ENCODE measurements at regions not wholly inside any gene's neighbourhood (a gene's known extent, or its start where the extent isn't known, plus 50 kb on each side); places are given as distances from the start of the nearest gene placed in this dataset.
"Not testable (repeated sequence)": the region's sequence is repeated elsewhere in the genome, so short reads cannot be mapped to it uniquely, and the experiment has no call there.

DNA sequence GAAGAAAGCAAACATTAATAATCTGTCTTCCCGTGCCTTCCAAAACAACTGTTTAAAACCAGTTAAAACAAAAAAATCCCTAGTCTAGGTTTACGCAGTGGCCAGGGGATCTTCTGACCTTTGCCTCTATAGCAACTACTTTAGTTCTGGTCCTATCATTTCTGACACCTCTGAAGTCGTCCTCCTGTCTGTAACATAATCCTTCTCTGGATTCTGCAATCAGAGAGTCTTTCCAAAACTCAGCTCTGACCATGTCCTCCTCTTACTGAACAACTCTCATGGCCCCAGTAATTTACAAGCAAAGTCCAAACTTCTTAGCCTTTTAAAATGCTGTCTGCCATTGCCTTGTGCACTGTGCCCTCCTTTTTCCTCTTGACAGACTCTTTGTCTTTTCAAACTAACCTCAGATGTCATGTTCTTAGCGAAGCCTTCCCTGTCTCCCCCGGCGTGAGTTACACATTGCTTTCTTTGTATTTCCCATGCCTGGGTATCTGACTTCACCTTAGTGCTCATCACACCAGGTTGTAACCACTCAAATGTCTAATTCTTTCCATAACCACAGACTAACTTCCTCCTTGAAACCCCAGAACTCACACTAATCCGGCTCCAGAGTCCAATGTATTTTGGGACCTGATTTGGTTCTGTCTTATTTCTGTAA, 105.2 kb upstream of the BNIP2 start:
- H3K9me3 Mint-ChIP-seq, result no peaks in the 10 kb centered on the region
- no peaks in the 10 kb centered on the region for H3K36me3 Mint-ChIP-seq
- intact Hi-C loops (cut with micrococcal nuclease), result no loop called here
- H3K4me3 Mint-ChIP-seq, result no peak overlapping the region
- H3K27ac Mint-ChIP-seq, result peak overlapping the region; percentile 45
- no peak for DNase-seq
- CTCF ChIA-PET, result no interaction called here
- H3K4me1 Mint-ChIP-seq (ENCODE audit: low read depth), result peaks cover 58% of the 10 kb centered on the region
- H3K27me3 Mint-ChIP-seq, result no peaks in the 10 kb centered on the region
- POLR2A ChIA-PET, result no interaction called here

DNA sequence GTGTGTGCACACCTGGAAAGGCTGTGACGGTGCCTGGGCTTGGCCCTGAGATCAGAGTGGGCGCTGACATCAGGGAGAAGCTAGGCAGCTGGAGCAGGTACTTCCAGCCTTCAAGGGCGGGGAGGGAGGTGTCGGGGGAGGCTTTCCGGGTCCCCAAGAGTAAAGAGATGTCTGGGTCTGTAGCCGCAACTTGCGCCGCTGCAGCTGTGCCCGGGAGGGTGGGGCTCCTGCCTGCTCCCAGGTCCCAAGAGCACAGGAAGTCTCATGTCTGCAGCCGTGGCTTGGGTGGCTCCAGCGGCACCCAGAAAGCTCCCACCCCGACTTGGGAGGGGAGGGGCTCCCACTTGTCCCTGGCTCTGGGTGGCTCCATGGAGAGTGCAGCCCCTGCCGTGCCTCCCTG, 103.2 kb upstream of the BNIP2 start:
- H3K36me3 Mint-ChIP-seq, result no peaks in the 10 kb centered on the region
- no peaks in the 10 kb centered on the region for H3K27me3 Mint-ChIP-seq
- H3K4me1 Mint-ChIP-seq (ENCODE audit: low read depth), result peaks cover 51% of the 10 kb centered on the region
- ChIA-PET CTCF (no interaction called here), POLR2A (no interaction called here)
- H3K9me3 Mint-ChIP-seq, result no peaks in the 10 kb centered on the region
- H3K4me3 Mint-ChIP-seq, result no peak overlapping the region
- DNase-seq, result peak; percentile 32
- intact Hi-C loops (cut with micrococcal nuclease), result no loop called here
- H3K27ac Mint-ChIP-seq, result no peak overlapping the region

DNA sequence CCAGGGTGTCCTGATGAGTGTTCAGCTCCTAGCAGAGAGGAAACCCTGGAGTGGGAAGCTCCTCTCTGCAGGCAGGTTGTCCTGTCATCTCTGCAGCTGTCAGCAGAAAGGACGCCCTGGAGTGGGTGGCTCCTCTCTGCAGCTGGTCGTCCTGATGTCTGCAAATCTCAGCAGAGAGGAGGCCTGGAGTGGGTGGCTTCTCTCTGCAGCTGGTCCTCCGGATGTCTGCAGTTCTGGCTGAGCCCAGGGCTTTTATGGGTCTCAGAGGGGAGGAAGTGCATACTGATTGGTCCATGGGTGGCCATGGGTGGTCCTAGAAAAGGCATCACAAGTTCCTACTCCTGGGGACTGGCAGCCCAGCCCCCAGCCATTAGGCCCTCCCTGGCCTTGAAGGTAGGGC, 102.6 kb upstream of the BNIP2 start:
- peaks cover 46% of the 10 kb centered on the region for H3K4me1 Mint-ChIP-seq (ENCODE audit: low read depth)
- DNase-seq, result no peak
- no peak overlapping the region for H3K4me3 Mint-ChIP-seq
- ChIA-PET CTCF (no interaction called here), POLR2A (no interaction called here)
- H3K27ac Mint-ChIP-seq, result no peak overlapping the region
- no peaks in the 10 kb centered on the region for H3K36me3 Mint-ChIP-seq
- intact Hi-C loops (cut with micrococcal nuclease), result no loop called here
- H3K9me3 Mint-ChIP-seq, result no peaks in the 10 kb centered on the region
- H3K27me3 Mint-ChIP-seq, result no peaks in the 10 kb centered on the region

DNA sequence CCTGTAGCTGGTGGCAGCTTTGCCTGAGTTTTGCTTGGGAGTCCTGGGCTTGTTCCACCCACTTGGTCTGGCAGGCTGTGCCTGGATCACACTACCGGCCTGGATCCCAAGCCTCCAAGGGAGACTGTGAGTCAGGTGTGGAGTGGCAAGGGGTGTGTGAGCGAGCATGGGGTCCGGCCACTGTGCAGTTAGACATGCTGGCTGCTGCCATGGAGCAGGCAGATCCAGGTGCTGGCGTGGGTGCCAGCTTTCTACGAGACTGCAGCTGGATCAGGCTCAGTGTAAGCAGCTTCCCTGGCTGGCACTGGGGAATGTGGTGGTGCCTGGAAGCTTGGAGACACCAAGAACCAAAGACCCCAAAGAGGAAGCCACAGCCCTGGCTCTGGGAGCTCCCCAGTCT, 102.0 kb upstream of the BNIP2 start:
- ChIA-PET POLR2A (no interaction called here), CTCF (no interaction called here)
- Mint-ChIP-seq H3K36me3 (no peaks in the 10 kb centered on the region), H3K4me1 (ENCODE audit: low read depth) (peaks cover 46% of the 10 kb centered on the region), H3K9me3 (no peaks in the 10 kb centered on the region), H3K27me3 (no peaks in the 10 kb centered on the region), H3K27ac (no peak overlapping the region), H3K4me3 (no peak overlapping the region)
- intact Hi-C loops (cut with micrococcal nuclease), result no loop called here
- no peak for DNase-seq

DNA sequence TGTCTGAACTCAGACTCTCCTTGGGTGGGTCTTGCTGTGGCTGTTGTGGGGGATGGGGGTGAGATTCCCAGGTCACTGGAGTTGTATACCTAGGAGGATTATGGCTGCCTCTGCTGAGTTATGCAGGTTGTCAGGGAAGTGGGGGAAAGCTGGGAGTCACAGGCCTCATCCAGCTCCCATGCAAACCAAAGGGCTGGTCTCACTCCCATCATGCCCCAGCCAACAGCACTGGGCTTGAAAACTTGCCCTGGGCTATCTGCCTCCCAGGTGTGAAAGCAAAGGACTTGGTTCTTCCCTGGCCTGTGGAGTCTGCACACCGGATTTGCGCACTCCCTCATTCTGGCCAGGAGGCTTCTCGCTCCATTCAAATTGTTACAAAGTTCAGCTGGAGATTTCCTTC, 97.3 kb upstream of the BNIP2 start:
- POLR2A ChIA-PET; H3K4me3 Mint-ChIP-seq; H3K27me3 Mint-ChIP-seq; CTCF ChIA-PET; intact Hi-C loops (cut with micrococcal nuclease); DNase-seq; H3K9me3 Mint-ChIP-seq; H3K36me3 Mint-ChIP-seq; H3K27ac Mint-ChIP-seq: not testable (repeated sequence)
- H3K4me1 Mint-ChIP-seq (ENCODE audit: low read depth), result peaks cover 31% of the 10 kb centered on the region

DNA sequence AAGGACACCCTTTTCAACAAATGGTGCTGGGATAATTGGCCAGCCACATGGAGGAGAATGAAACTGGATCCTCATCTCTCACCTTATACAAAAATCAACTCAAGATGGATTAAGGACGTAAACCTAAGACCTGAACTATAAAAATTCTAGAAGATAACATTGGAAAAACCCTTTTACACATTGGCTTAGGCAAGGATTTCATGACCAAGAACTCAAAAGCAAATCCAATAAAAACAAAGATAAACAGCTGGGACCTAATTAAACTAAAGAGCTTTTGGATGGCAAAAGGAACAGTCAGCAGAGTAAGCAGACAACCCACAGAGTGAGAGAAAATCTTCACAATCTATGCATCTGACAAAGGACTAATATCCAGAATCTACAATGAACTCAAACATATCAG, 96.9 kb upstream of the BNIP2 start:
- H3K9me3 Mint-ChIP-seq; H3K36me3 Mint-ChIP-seq; H3K27ac Mint-ChIP-seq; CTCF ChIA-PET; H3K27me3 Mint-ChIP-seq; H3K4me3 Mint-ChIP-seq; intact Hi-C loops (cut with micrococcal nuclease); POLR2A ChIA-PET; DNase-seq: not testable (repeated sequence)
- peaks cover 29% of the 10 kb centered on the region for H3K4me1 Mint-ChIP-seq (ENCODE audit: low read depth)

DNA sequence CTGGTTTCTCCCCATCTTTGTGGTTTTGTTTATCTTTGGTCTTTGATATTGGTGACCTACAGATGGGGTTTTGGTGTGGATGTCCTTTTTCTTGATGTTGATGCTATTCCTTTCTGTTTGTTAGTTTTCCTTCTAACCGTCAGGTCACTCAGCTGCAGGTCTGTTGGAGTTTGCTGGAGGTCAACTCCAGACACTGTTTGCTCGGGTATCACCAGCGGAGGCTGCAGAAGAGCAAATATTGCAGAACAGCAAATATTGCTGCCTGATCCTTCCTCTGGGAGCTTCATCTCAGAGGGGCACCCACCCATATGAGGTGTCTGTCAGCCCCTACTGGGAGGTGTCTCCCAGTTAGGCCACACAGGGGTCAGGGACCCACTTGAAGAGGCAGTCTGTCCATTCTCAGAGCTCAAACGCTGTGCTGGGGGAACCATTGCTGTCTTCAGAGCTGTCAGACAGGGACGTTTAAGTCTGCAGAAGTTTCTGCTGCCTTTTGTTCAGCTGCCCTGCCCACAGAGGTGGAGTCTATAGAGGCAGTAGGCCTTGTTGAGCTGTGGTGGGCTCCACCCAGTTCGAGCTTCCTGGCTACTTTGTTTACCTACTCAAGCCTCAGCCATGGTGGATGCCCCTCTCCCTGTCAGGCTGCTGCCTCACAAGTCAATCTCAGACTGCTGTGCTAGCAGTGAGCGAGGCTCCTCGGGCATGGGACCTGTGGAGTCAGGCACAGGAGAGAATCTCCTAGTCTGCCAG, 94.8 kb upstream of the BNIP2 start:
- POLR2A ChIA-PET; CTCF ChIA-PET; H3K27ac Mint-ChIP-seq; H3K9me3 Mint-ChIP-seq; intact Hi-C loops (cut with micrococcal nuclease); H3K36me3 Mint-ChIP-seq; DNase-seq; H3K27me3 Mint-ChIP-seq; H3K4me3 Mint-ChIP-seq: not testable (repeated sequence)
- H3K4me1 Mint-ChIP-seq (ENCODE audit: low read depth), result peaks cover 24% of the 10 kb centered on the region

DNA sequence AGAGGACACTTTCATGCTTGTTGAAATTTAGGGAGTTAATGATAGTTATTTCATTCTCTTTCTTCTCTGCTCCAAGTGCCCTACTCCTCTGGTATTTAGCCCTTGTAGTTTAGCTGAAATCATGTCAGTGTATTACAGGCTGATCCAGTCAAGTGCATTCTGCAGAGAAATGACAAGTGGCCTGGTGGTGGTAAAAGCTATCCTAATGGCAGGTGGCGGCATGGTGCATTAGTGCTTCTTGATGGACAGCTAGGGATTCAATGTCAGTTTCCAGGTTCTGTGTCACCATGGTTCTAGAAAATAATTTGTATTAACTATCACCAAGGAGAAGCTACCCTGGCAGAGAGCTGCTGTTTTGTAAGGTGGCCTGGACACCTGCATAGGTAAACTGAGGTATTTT, 90.0 kb upstream of the BNIP2 start:
- POLR2A ChIA-PET, result no interaction called here
- Mint-ChIP-seq H3K36me3 (no peaks in the 10 kb centered on the region), H3K27ac (no peak overlapping the region), H3K4me3 (no peak overlapping the region), H3K9me3 (no peaks in the 10 kb centered on the region), H3K4me1 (ENCODE audit: low read depth) (peaks cover 9% of the 10 kb centered on the region), H3K27me3 (peaks cover 5% of the 10 kb centered on the region)
- CTCF ChIA-PET, result no interaction called here
- DNase-seq, result no peak
- intact Hi-C loops (cut with micrococcal nuclease), result no loop called here

DNA sequence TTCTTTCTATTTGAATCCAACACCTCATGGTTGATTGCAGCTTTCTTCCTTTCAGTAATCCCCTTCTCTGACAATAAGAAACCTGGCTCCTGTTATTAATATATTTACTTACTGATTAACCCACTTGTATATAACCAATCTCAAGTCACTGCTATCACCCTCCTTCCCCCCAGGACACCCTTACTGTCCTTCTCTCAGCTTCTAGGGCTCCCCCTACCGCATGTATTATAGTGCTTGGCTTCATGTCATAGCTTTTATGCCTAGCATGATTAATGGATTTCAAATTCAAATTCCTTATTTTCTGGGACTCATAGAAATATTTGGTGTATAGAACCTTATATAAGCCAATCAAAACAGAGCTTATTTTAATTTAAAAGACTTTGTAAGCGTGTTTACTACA, 75.7 kb upstream of the BNIP2 start:
- ChIA-PET CTCF (interaction anchor here (0.8 to 1.4 kb wide), 3 partner anchors 10 to 564 kb away, joined by 3 read pairs; no protein-coding TSS in a partner anchor), POLR2A (no interaction called here)
- Mint-ChIP-seq H3K27ac (no peak overlapping the region), H3K4me1 (ENCODE audit: low read depth) (no peaks in the 10 kb centered on the region), H3K4me3 (no peak overlapping the region), H3K27me3 (peaks cover 1% of the 10 kb centered on the region), H3K9me3 (no peaks in the 10 kb centered on the region), H3K36me3 (no peaks in the 10 kb centered on the region)
- no peak for DNase-seq
- intact Hi-C loops (cut with micrococcal nuclease), result no loop called here

DNA sequence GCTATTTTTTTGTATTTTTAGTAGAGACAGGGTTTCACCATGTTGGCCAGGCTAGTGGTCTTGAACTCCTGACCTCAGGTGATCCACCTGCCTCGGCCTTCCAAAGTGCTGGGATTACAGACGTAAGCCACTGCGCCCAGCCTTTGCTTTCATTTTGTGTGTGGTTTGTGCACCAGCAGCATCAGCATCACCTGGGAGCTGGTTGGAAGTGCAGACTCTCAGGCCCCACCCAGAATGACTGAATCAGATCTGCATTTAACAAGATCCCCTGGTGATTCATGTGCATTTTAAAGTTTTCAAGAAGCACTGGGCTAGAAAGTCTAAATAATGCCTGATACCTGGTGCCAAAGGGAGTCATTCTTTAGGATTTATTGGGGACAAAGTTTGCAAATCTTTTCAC, 73.4 kb upstream of the BNIP2 start:
- no peak for DNase-seq
- intact Hi-C loops (cut with micrococcal nuclease), result no loop called here
- Mint-ChIP-seq H3K27ac (no peak overlapping the region), H3K9me3 (no peaks in the 10 kb centered on the region), H3K36me3 (no peaks in the 10 kb centered on the region), H3K4me1 (ENCODE audit: low read depth) (no peaks in the 10 kb centered on the region), H3K27me3 (peaks cover 1% of the 10 kb centered on the region), H3K4me3 (no peak overlapping the region)
- CTCF ChIA-PET, result no interaction called here
- POLR2A ChIA-PET, result no interaction called here

DNA sequence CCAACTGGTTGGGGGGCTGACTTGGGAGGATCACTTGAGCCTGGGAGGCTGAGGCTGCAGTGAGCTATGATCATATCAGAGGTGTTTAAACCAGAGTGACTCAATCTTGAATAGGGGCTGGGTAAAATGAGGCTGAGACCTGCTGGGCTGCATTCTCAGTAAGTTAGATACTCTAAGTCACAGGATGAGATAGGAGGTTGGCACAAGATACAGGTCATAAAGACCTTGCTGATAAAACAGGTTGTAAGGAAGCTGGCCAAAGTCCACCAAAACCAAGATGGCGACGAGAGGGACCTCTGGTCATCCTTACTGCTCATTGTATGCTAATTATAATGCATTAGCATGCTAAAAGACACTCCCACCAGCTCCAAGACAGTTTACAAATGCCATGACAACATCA, 71.1 kb upstream of the BNIP2 start:
- H3K36me3 Mint-ChIP-seq; POLR2A ChIA-PET; H3K27me3 Mint-ChIP-seq; H3K4me3 Mint-ChIP-seq; H3K27ac Mint-ChIP-seq; DNase-seq; H3K4me1 Mint-ChIP-seq (ENCODE audit: low read depth); intact Hi-C loops (cut with micrococcal nuclease); H3K9me3 Mint-ChIP-seq: not testable (repeated sequence)
- CTCF ChIA-PET, result interaction anchor here (1.1 kb wide), 1 partner anchor 566 kb away, joined by 4 read pairs; no protein-coding TSS in a partner anchor

DNA sequence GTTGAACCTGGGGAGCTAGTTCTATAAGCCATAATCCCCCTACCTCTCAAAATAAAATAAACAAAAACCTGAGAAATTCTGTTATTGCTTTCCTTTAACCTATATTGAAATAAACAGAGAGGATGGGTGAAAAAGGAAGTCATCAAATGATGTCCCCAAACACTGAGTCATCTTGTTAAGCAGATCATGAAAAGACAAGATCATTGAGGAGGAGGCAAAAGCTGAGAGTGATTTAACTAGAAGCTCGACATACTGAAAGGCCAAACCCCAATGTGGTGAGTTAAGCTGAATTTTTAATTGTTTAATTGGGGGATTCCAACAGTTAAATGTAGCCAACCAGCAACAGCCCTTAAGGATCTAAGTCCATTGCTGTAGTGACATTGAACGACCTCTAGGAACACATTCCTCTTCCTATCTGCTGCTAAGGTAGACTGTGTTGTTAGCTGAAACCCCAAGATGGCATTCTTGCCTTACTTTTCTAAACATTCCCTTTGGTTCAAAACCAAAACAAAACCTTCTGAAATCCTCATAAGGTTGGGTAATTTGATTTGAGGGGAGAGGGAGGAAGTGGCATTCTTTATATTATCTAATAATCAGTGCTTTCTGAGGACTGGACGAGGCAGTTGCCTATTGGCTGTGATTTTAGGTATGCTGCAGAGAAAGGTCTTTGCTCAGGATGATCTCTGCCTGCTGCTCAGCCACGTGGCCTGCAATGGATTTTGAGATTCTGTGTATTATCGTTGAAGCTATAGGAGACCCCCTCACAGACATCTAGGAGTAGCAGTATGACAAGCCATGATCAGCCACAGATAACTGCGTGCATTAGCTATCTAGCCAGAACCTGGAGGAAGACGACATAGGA, 62.7 kb upstream of the BNIP2 start:
- no peaks in the 10 kb centered on the region for H3K9me3 Mint-ChIP-seq
- ChIA-PET POLR2A (no interaction called here), CTCF (interaction anchor here (1.0 to 2.6 kb wide), 10 partner anchors 10 to 575 kb away, joined by 3 to 17 read pairs (median 4); partner anchors contain the start of gene FOXB1)
- no peaks in the 10 kb centered on the region for H3K36me3 Mint-ChIP-seq
- intact Hi-C loops (cut with micrococcal nuclease), result loop anchor here (2.0 to 10.0 kb wide), 5 partner anchors 63 to 575 kb away; no protein-coding TSS in a partner anchor
- H3K4me3 Mint-ChIP-seq, result no peak overlapping the region
- no peak for DNase-seq
- peaks cover 8% of the 10 kb centered on the region for H3K4me1 Mint-ChIP-seq (ENCODE audit: low read depth)
- no peak overlapping the region for H3K27ac Mint-ChIP-seq
- no peaks in the 10 kb centered on the region for H3K27me3 Mint-ChIP-seq

Data from activated CD4-positive, alpha-beta memory T cell treated with anti-CD3 and anti-CD28 coated beads for 36 hours (primary cell).